GM12874 (cell line): ENCODE measurements at regions not wholly inside any gene's neighbourhood (a gene's known extent, or its start where the extent isn't known, plus 50 kb on each side); places are given as distances from the start of the nearest gene placed in this dataset.

ENCODE experiments used
- CTCF ChIP-seq: IDR thresholded peaks from 2 replicates; pipeline ENCODE4 v1.5.1; 2011; ENCODE audit warnings: low read depth, mild to moderate bottlenecking, control low read depth, low read length, moderate library complexity; ENCODE audit not compliant: insufficient read depth

- TF ChIP-seq CTCF = peak; percentile 70
Measured at GRCh38 chr12:14111230-14111865, 129.9 kb upstream of the GRIN2B start.

- no peak for TF ChIP-seq CTCF
Measured at GRCh38 chr12:14113031-14113430, 131.6 kb upstream of the GRIN2B start.

GRCh38 chr12:14126692-14127091 is 145.3 kb upstream of the GRIN2B start:
- TF ChIP-seq CTCF = no peak

- no peak for TF ChIP-seq CTCF
Measured at GRCh38 chr12:14129611-14130195, 148.3 kb upstream of the GRIN2B start.

GRCh38 chr12:14135996-14136395 is 154.6 kb upstream of the GRIN2B start:
- TF ChIP-seq CTCF = no peak

GRCh38 chr12:14138495-14138894 is 157.1 kb upstream of the GRIN2B start:
- peak; percentile 34; the same call in 1 of the 2 replicates for TF ChIP-seq CTCF

- TF ChIP-seq CTCF = no peak
Measured at GRCh38 chr12:14148489-14149270, 167.3 kb upstream of the GRIN2B start.
